H9 (cell line): ENCODE measurements at regions not wholly inside any gene's neighbourhood (a gene's known extent, or its start where the extent isn't known, plus 50 kb on each side); places are given as distances from the start of the nearest gene placed in this dataset.

Source experiments
- DNase-seq: peaks from one replicate; pipeline ENCODE4 v3.0.0-alpha.2; 2017
- H2AFZ ChIP-seq: one replicate; pipeline ENCODE4 v1.6.1; 2013; ENCODE audit warnings: mild to moderate bottlenecking, low read length, control low read depth, moderate library complexity
- H2AK5ac ChIP-seq: 2 replicates; pipeline ENCODE4 v1.6.1; 2013; ENCODE audit warnings: low read length, control low read depth, mixed read lengths; ENCODE audit not compliant: insufficient read length
- H2BK120ac ChIP-seq: one replicate; pipeline ENCODE4 v1.6.1; 2013; ENCODE audit warnings: low read depth, mild to moderate bottlenecking, low read length, control low read depth, inconsistent platforms; ENCODE audit not compliant: poor library complexity, severe bottlenecking
- H2BK12ac ChIP-seq: 2 replicates; pipeline ENCODE4 v1.6.1; 2013; ENCODE audit warnings: low read length, control low read depth, mixed read lengths, low read depth; ENCODE audit not compliant: insufficient read length
- H2BK15ac ChIP-seq: 2 replicates; pipeline ENCODE4 v1.6.1; 2013; ENCODE audit warnings: low read depth, low read length, control low read depth
- H2BK20ac ChIP-seq: one replicate; pipeline ENCODE4 v1.6.1; 2013; ENCODE audit warnings: low read depth, mild to moderate bottlenecking, low read length, control low read depth, inconsistent platforms; ENCODE audit not compliant: poor library complexity, severe bottlenecking
- H2BK5ac ChIP-seq: 2 replicates; pipeline ENCODE4 v1.6.1; 2013; ENCODE audit warnings: low read length, control low read depth, mixed read lengths; ENCODE audit not compliant: insufficient read length
- H3K14ac ChIP-seq: 2 replicates; pipeline ENCODE4 v1.6.1; 2013; ENCODE audit warnings: low read length, control low read depth; ENCODE audit not compliant: insufficient read depth
- H3K18ac ChIP-seq: 2 replicates; pipeline ENCODE4 v1.6.1; 2013; ENCODE audit warnings: low read depth, mild to moderate bottlenecking, mixed read lengths, low read length, control low read depth; ENCODE audit not compliant: insufficient read length
- H3K23ac ChIP-seq: 2 replicates; pipeline ENCODE4 v1.6.1; 2013; ENCODE audit warnings: low read length, control low read depth, mixed read lengths, low read depth; ENCODE audit not compliant: insufficient read length
- H3K23me2 ChIP-seq: 2 replicates; pipeline ENCODE4 v1.6.1; 2013; ENCODE audit warnings: low read depth, mild to moderate bottlenecking, mixed read lengths, low read length, control low read depth; ENCODE audit not compliant: insufficient read length, poor library complexity, severe bottlenecking
- H3K27ac ChIP-seq: 2 replicates; pipeline ENCODE4 v1.5.1; 2013; ENCODE audit warnings: low read length, control low read depth, mixed read lengths, low read depth; ENCODE audit not compliant: insufficient read length
- H3K27me3 ChIP-seq: 2 replicates; pipeline ENCODE4 v1.6.1; 2013; ENCODE audit warnings: low read length, control low read depth, inconsistent platforms; ENCODE audit not compliant: insufficient read depth
- H3K4ac ChIP-seq: 2 replicates; pipeline ENCODE4 v1.6.1; 2013; ENCODE audit warnings: low read depth, mild to moderate bottlenecking, control low read depth, inconsistent platforms, low read length, moderate library complexity
- H3K4me1 ChIP-seq: 2 replicates; pipeline ENCODE4 v1.6.1; 2013; ENCODE audit warnings: low read length, control low read depth, inconsistent platforms; ENCODE audit not compliant: insufficient read depth
- H3K4me2 ChIP-seq: 2 replicates; pipeline ENCODE4 v1.6.1; 2013; ENCODE audit warnings: low read length, control low read depth, mixed read lengths; ENCODE audit not compliant: insufficient read length, insufficient read depth
- H3K56ac ChIP-seq: 2 replicates; pipeline ENCODE4 v1.6.1; 2013; ENCODE audit warnings: low read depth, mild to moderate bottlenecking, mixed read lengths, low read length, control low read depth; ENCODE audit not compliant: insufficient read length
- H3K79me1 ChIP-seq: 2 replicates; pipeline ENCODE4 v1.6.1; 2013; ENCODE audit warnings: low read depth, mild to moderate bottlenecking, moderate library complexity, low read length, control low read depth, inconsistent platforms; ENCODE audit not compliant: insufficient read depth, poor library complexity, severe bottlenecking
- H3K79me2 ChIP-seq: 2 replicates; pipeline ENCODE4 v1.6.1; 2013; ENCODE audit warnings: low read length, control low read depth, inconsistent platforms; ENCODE audit not compliant: insufficient read depth
- H3K9ac ChIP-seq: 2 replicates; pipeline ENCODE4 v1.6.1; 2013; ENCODE audit warnings: low read length, control low read depth, mixed read lengths; ENCODE audit not compliant: insufficient read length; ENCODE audit errors: extremely low read depth
- H3K9me3 ChIP-seq: one replicate; pipeline ENCODE4 v1.6.1; 2013; ENCODE audit warnings: low read depth, low read length, inconsistent platforms; ENCODE audit not compliant: control insufficient read depth
- H3T11ph ChIP-seq: one replicate; pipeline ENCODE4 v1.6.1; 2013; ENCODE audit warnings: mild to moderate bottlenecking, low read length, control low read depth, inconsistent platforms
- H4K20me1 ChIP-seq: one replicate; pipeline ENCODE4 v1.6.1; 2013; ENCODE audit not compliant: control insufficient read depth, insufficient read length, insufficient read depth
- H4K5ac ChIP-seq: 2 replicates; pipeline ENCODE4 v1.6.1; 2013; ENCODE audit warnings: low read depth, mild to moderate bottlenecking, mixed read lengths, low read length, control low read depth; ENCODE audit not compliant: insufficient read length
- H4K8ac ChIP-seq: replicated peaks from 2 replicates; pipeline ENCODE4 v1.6.1; 2013; ENCODE audit warnings: low read length, control low read depth, mixed read lengths, low read depth; ENCODE audit not compliant: insufficient read length
- H4K91ac ChIP-seq: 2 replicates; pipeline ENCODE4 v1.6.1; 2013; ENCODE audit warnings: low read depth, mild to moderate bottlenecking, moderate library complexity, mixed read lengths, low read length, control low read depth; ENCODE audit not compliant: insufficient read length
- H3K27ac Mint-ChIP-seq, 3 experiments: 2 replicates in 2 of 3; 3 replicates in 1 of 3; pipeline ENCODE4 v1.8.0; 2020 to 2021; ENCODE audit warnings: mixed read lengths in 3 of 3, mild to moderate bottlenecking in 1 of 3, moderate library complexity in 1 of 3
- H3K27me3 Mint-ChIP-seq: 2 replicates; pipeline ENCODE4 v1.8.0; 2021; ENCODE audit warnings: low read depth, mild to moderate bottlenecking, moderate library complexity, mixed read lengths
- H3K36me3 Mint-ChIP-seq, 3 experiments: 2 replicates in 2 of 3; 3 replicates in 1 of 3; pipeline ENCODE4 v1.8.0; 2020 to 2021; ENCODE audit warnings: low read depth in 3 of 3, mixed read lengths in 3 of 3; ENCODE audit not compliant: insufficient read depth in 1 of 3
- H3K4me1 Mint-ChIP-seq, 2 experiments: 2 replicates each; pipeline ENCODE4 v1.8.0; 2020; ENCODE audit warnings: mixed read lengths in 2 of 2
- H3K4me3 Mint-ChIP-seq, 2 experiments: 2 replicates in 1 of 2; 3 replicates in 1 of 2; pipeline ENCODE4 v1.8.0; 2020 to 2021; ENCODE audit warnings: mild to moderate bottlenecking in 2 of 2, mixed read lengths in 2 of 2, moderate library complexity in 1 of 2
- H3K9me3 Mint-ChIP-seq, 2 experiments: 2 replicates in 1 of 2; 3 replicates in 1 of 2; pipeline ENCODE4 v1.8.0; 2020; ENCODE audit warnings: mild to moderate bottlenecking in 2 of 2, mixed read lengths in 2 of 2, moderate library complexity in 1 of 2
- WGBS: extraction: QIAGEN DNeasy Blood & Tissue Kit; methylation state at CpG from one replicate; pipeline ENCODE4 v1.1.7; 2013; ENCODE audit warnings: missing lambda C conversion rate, low lambda C conversion rate, mixed read lengths; ENCODE audit not compliant: insufficient read length; ENCODE audit errors: extremely low coverage; 5-methylcytosine and 5-hydroxymethylcytosine counted together
- TF ChIP-seq, protein P1 (sequence below): fragments of 200-600 bp; sonication (generic); conservative IDR thresholded peaks from 3 replicates; pipeline ENCODE4 v1.8.0; 2021; ENCODE audit warnings: antibody characterized with exemption, mild to moderate bottlenecking

DNA sequence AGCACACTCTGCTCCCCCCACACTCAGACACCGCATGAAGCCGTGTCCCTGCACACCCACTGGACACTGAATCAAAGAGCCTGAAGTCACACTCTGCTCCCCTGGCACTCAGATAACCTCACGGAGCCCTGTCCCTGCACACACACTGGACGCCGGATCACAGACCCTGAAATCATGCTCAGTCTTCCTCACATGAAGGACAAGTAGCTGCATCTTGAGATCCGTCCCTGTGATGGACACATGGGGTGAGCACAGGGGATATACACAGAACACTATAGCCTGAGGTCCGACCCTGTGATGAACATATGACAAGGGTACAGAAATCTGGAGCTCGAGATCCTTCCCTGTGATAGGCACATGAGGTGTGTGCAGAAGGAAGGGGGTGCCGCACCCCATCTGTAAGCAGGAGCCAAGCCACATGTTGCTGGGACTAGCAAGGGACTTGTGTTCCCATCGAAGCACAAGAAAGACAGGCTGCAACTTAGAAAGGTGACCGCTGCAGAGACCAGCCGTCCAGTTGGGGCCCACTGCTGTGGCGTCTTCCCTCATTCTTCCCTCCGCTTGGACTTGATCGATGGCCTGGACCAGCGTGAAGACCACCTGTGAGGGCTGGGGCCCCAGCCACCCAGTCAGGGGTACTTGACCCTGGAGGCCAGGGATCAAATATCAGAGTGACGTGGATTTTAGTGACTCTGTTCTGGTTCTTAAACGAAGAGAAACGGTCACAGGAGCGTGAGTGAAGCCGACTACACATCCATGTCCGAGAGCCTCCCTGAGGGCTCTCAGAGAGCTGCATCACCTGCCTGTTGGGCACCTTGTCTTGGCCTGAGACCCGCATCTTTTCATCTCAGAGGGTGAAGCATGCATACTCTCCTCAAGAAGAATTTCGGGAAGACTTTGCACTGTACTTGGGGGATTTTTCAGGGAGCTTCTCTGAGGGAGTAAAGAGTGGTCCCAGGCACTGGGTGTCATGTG, 391.7 kb upstream of the SALL3 start:
- H3K9me3 ChIP-seq = no peaks in the 10 kb centered on the region
- H3K14ac ChIP-seq = no peak overlapping the region
- no peak overlapping the region for H3K27ac ChIP-seq
- H2BK20ac ChIP-seq = no peak overlapping the region
- H3K27me3 Mint-ChIP-seq = peaks cover 5% of the 10 kb centered on the region
- peak overlapping the region in 2 of 3 experiments; percentile 68 to 83; a peak in 4 of 7 replicates for H3K27ac Mint-ChIP-seq
- H3K9ac ChIP-seq = no peak overlapping the region
- H3K4ac ChIP-seq = no peak overlapping the region
- H2AFZ ChIP-seq = no peak overlapping the region
- no peak overlapping the region for H4K5ac ChIP-seq
- H4K20me1 ChIP-seq = no peaks in the 10 kb centered on the region
- no peak overlapping the region for H4K8ac ChIP-seq
- H3K23ac ChIP-seq = no peak overlapping the region
- no CpG with 5 or more reads among the region's 24 CpGs for WGBS
- H2BK15ac ChIP-seq = no peak overlapping the region
- H4K91ac ChIP-seq = no peak overlapping the region
- H3K9me3 Mint-ChIP-seq = peaks cover 3 to 8% of the 10 kb centered on the region in 2 experiments; a peak in 3 of 5 replicates
- no peak overlapping the region for H3T11ph ChIP-seq
- no peak overlapping the region for H2BK5ac ChIP-seq
- no peaks in the 10 kb centered on the region for H3K79me2 ChIP-seq
- H3K79me1 ChIP-seq = no peaks in the 10 kb centered on the region
- no peak overlapping the region for H3K18ac ChIP-seq
- peaks cover 2% of the 10 kb centered on the region; the same call in 1 of the 2 replicates for H3K4me1 ChIP-seq
- H3K4me2 ChIP-seq = no peak overlapping the region
- H3K4me1 Mint-ChIP-seq = peaks cover 28 to 40% of the 10 kb centered on the region in 2 experiments
- H2BK12ac ChIP-seq = no peak overlapping the region
- no peak overlapping the region for H2BK120ac ChIP-seq
- H3K4me3 Mint-ChIP-seq = no peak overlapping the region
- H3K56ac ChIP-seq = no peak overlapping the region
- H3K27me3 ChIP-seq = no peaks in the 10 kb centered on the region
- peaks cover 0 to 4% (median 4%) of the 10 kb centered on the region in 3 experiments; a peak in 2 of 7 replicates for H3K36me3 Mint-ChIP-seq
- no peaks in the 10 kb centered on the region for H3K23me2 ChIP-seq
- TF ChIP-seq, protein P1, sequence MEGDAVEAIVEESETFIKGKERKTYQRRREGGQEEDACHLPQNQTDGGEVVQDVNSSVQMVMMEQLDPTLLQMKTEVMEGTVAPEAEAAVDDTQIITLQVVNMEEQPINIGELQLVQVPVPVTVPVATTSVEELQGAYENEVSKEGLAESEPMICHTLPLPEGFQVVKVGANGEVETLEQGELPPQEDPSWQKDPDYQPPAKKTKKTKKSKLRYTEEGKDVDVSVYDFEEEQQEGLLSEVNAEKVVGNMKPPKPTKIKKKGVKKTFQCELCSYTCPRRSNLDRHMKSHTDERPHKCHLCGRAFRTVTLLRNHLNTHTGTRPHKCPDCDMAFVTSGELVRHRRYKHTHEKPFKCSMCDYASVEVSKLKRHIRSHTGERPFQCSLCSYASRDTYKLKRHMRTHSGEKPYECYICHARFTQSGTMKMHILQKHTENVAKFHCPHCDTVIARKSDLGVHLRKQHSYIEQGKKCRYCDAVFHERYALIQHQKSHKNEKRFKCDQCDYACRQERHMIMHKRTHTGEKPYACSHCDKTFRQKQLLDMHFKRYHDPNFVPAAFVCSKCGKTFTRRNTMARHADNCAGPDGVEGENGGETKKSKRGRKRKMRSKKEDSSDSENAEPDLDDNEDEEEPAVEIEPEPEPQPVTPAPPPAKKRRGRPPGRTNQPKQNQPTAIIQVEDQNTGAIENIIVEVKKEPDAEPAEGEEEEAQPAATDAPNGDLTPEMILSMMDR = no peak
- no peak overlapping the region for H2AK5ac ChIP-seq
- no peak for DNase-seq
